ENCODE measurements at regions not wholly inside any gene's neighbourhood (a gene's known extent, or its start where the extent isn't known, plus 50 kb on each side); places are given as distances from the start of the nearest gene placed in this dataset.

GRCh38 chr12:19880721-19881120 lies 441.4 kb downstream of the AEBP2 start:
- no peaks in the 10 kb centered on the region for H3K9me3 ChIP-seq
- DNase-seq, result no peak
- Mint-ChIP-seq H3K9me3 (ENCODE audit: unreplicated experiment) (no peaks in the 10 kb centered on the region), H3K27ac (ENCODE audit: unreplicated experiment) (no peak overlapping the region), H3K36me3 (ENCODE audit: insufficient read depth, unreplicated experiment) (no peaks in the 10 kb centered on the region), H3K4me1 (ENCODE audit: low read depth, unreplicated experiment) (no peaks in the 10 kb centered on the region), H3K4me3 (ENCODE audit: unreplicated experiment) (no peak overlapping the region), H3K27me3 (ENCODE audit: insufficient read depth, unreplicated experiment) (peaks cover 5% of the 10 kb centered on the region)
- BruUV-seq (replicated peaks), result no TSS peak
- CTCF ChIA-PET, result no interaction called here
- H3K4me3 ChIP-seq (ENCODE audit: low read depth, low read length), result no peak overlapping the region
- POLR2A ChIA-PET, result no interaction called here
- intact Hi-C loops (cut with micrococcal nuclease; ENCODE audit: unreplicated experiment), result no loop called here
- H3K4me1 ChIP-seq, result no peaks in the 10 kb centered on the region
- no peaks in the 10 kb centered on the region for H3K27me3 ChIP-seq (replicated peaks; ENCODE audit: control insufficient read depth, insufficient read depth, low read length)
- no peaks in the 10 kb centered on the region for H3K36me3 ChIP-seq (ENCODE audit: control insufficient read depth, insufficient read depth, low read length)
- TF ChIP-seq CTCF (IDR thresholded peaks at IDR 0.05; ENCODE audit: insufficient read depth in 1 of 2, low read depth in 1 of 2, low read length in 1 of 2, severe bottlenecking in 1 of 2, unreplicated experiment in 1 of 2), result no peak

GRCh38 chr12:19882346-19882745 lies 443.1 kb downstream of the AEBP2 start:
- no peak for DNase-seq
- TF ChIP-seq CTCF (IDR thresholded peaks at IDR 0.05; ENCODE audit: insufficient read depth in 1 of 2, low read depth in 1 of 2, low read length in 1 of 2, severe bottlenecking in 1 of 2, unreplicated experiment in 1 of 2), result no peak
- Mint-ChIP-seq H3K4me1 (ENCODE audit: low read depth, unreplicated experiment) (no peaks in the 10 kb centered on the region), H3K27me3 (ENCODE audit: insufficient read depth, unreplicated experiment) (peaks cover 5% of the 10 kb centered on the region), H3K36me3 (ENCODE audit: insufficient read depth, unreplicated experiment) (no peaks in the 10 kb centered on the region), H3K4me3 (ENCODE audit: unreplicated experiment) (no peak overlapping the region), H3K9me3 (ENCODE audit: unreplicated experiment) (no peaks in the 10 kb centered on the region), H3K27ac (ENCODE audit: unreplicated experiment) (no peak overlapping the region)
- Histone ChIP-seq H3K36me3 (ENCODE audit: control insufficient read depth, insufficient read depth, low read length) (no peaks in the 10 kb centered on the region), H3K9me3 (no peaks in the 10 kb centered on the region), H3K4me1 (peaks cover 10% of the 10 kb centered on the region), H3K27me3 (replicated peaks; ENCODE audit: control insufficient read depth, insufficient read depth, low read length) (no peaks in the 10 kb centered on the region), H3K4me3 (ENCODE audit: low read depth, low read length) (no peak overlapping the region)
- intact Hi-C loops (cut with micrococcal nuclease; ENCODE audit: unreplicated experiment), result no loop called here
- CTCF ChIA-PET, result no interaction called here
- POLR2A ChIA-PET, result no interaction called here
- no TSS peak for BruUV-seq (replicated peaks)

- H3K4me3 Mint-ChIP-seq (ENCODE audit: unreplicated experiment), result no peak overlapping the region
- H3K36me3 ChIP-seq (ENCODE audit: control insufficient read depth, insufficient read depth, low read length), result no peaks in the 10 kb centered on the region; the same call in 1 of the 2 replicates
- no TSS peak for BruUV-seq (replicated peaks)
- H3K27ac Mint-ChIP-seq (ENCODE audit: unreplicated experiment), result no peak overlapping the region
- no peaks in the 10 kb centered on the region for H3K27me3 ChIP-seq (replicated peaks; ENCODE audit: control insufficient read depth, insufficient read depth, low read length)
- no peaks in the 10 kb centered on the region for H3K4me1 Mint-ChIP-seq (ENCODE audit: low read depth, unreplicated experiment)
- H3K36me3 Mint-ChIP-seq (ENCODE audit: insufficient read depth, unreplicated experiment), result no peaks in the 10 kb centered on the region
- POLR2A ChIA-PET, result no interaction called here
- H3K4me3 ChIP-seq (ENCODE audit: low read depth, low read length), result no peak overlapping the region
- peaks cover 2% of the 10 kb centered on the region for H3K27me3 Mint-ChIP-seq (ENCODE audit: insufficient read depth, unreplicated experiment)
- no peak for TF ChIP-seq CTCF (IDR thresholded peaks at IDR 0.05; ENCODE audit: insufficient read depth in 1 of 2, low read depth in 1 of 2, low read length in 1 of 2, severe bottlenecking in 1 of 2, unreplicated experiment in 1 of 2)
- peaks cover 10% of the 10 kb centered on the region for H3K4me1 ChIP-seq
- H3K9me3 Mint-ChIP-seq (ENCODE audit: unreplicated experiment), result no peaks in the 10 kb centered on the region
- intact Hi-C loops (cut with micrococcal nuclease; ENCODE audit: unreplicated experiment), result no loop called here
- H3K9me3 ChIP-seq, result no peaks in the 10 kb centered on the region
- no peak for DNase-seq
- CTCF ChIA-PET, result no interaction called here
These were observed 444.8 kb downstream of the AEBP2 start for GRCh38 chr12:19884021-19884492.
